GM06990 (cell line): ENCODE measurements at regions not wholly inside any gene's neighbourhood (a gene's known extent, or its start where the extent isn't known, plus 50 kb on each side); places are given as distances from the start of the nearest gene placed in this dataset.

ENCODE experiments used
- DNase-seq: peaks from one replicate; pipeline ENCODE4 v3.0.0-alpha.2; 2011; ENCODE audit not compliant: insufficient read length; ENCODE audit errors: extremely low read depth
- H3K27me3 ChIP-seq: replicated peaks from 2 replicates; pipeline ENCODE4 v1.6.0; 2011; ENCODE audit warnings: low read length; ENCODE audit not compliant: control insufficient read depth, insufficient read depth
- H3K36me3 ChIP-seq: 2 replicates; pipeline ENCODE4 v1.5.1; 2011; ENCODE audit warnings: low read length; ENCODE audit not compliant: control insufficient read depth, insufficient read depth
- H3K4me3 ChIP-seq: replicated peaks from 2 replicates; pipeline ENCODE4 v1.5.1; 2011; ENCODE audit warnings: low read depth, mild to moderate bottlenecking, control low read depth, low read length
- TF ChIP-seq, protein P1 (sequence below): IDR thresholded peaks from 2 replicates; pipeline ENCODE4 v1.5.1; 2011; ENCODE audit warnings: low read length, control low read depth, mild to moderate bottlenecking, inconsistent platforms; ENCODE audit not compliant: insufficient read depth, poor library complexity, severe bottlenecking

DNA sequence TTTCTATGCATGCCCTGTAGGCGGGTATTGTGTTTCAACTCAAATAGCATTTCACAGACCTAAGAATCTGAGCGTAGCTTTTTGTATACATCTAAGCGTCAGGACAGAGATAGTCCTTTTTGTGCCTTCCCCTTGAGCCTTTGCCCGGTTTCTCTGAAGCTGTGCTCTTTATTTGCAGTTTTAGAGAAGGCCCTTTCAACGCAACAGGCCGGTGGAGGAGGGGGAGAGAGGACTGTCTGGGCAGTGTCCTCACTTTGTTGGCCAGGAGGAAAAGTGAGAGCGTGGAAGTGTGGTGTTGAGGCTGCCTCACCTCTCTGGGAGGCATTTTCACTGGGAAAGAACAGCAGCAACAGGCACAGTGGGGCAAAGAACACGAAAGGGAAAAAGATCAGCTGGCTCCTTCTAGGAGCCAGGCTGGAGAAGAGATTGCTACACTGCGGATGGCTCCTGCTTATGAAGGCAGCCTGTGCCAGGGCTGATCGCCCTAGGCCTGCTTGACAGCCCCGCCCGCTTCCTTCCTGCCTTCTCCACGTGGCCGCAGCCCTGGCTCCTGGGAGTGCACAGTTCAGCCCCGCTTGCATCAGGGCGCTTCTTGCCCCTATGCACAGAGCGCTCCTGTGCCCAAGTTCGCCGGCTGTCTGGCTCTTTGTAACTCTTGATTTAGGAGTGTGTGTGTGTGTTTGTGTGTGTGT is 195.6 kb upstream of the POU3F3 start:
- TF ChIP-seq, protein P1, sequence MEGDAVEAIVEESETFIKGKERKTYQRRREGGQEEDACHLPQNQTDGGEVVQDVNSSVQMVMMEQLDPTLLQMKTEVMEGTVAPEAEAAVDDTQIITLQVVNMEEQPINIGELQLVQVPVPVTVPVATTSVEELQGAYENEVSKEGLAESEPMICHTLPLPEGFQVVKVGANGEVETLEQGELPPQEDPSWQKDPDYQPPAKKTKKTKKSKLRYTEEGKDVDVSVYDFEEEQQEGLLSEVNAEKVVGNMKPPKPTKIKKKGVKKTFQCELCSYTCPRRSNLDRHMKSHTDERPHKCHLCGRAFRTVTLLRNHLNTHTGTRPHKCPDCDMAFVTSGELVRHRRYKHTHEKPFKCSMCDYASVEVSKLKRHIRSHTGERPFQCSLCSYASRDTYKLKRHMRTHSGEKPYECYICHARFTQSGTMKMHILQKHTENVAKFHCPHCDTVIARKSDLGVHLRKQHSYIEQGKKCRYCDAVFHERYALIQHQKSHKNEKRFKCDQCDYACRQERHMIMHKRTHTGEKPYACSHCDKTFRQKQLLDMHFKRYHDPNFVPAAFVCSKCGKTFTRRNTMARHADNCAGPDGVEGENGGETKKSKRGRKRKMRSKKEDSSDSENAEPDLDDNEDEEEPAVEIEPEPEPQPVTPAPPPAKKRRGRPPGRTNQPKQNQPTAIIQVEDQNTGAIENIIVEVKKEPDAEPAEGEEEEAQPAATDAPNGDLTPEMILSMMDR: no peak
- Histone ChIP-seq H3K27me3 (no peaks in the 10 kb centered on the region; the same call in 1 of the 2 replicates), H3K36me3 (no peaks in the 10 kb centered on the region), H3K4me3 (no peak overlapping the region)
- no peak for DNase-seq

DNA sequence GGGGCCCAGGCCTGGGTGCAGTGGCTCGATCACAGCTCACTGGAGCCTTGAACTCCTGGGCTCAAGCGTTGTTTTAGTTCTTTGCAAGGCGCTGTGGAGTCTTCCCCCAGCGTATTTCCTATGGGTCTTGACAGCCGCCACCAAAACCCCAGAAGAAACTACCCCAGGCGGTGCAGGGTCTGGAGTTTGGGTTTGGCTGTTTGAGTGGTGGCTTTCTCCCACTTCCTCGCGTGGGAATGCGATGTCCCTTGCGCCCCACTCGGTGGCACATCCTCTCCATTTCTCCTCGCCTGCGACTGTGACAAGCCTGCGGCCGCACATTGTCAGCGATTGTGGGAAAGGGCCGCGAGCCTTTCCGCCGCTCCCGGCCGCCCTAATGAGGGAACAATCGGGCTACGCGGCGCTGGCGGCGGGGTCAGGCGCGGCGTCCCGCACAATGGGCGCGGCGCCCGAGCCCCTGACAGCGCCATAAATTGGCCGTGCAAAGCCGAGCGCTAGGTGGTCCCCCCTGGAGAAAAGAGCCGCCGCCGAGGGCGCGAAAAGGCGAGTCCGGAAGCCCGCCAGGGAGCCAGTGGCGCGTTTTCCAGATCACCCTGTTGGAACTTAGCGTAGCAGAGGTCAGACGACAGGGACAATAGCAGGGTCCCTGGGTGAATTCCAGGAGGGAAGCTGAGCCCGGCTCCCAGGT is 194.9 kb upstream of the POU3F3 start:
- Histone ChIP-seq H3K27me3 (no peaks in the 10 kb centered on the region; the same call in 1 of the 2 replicates), H3K36me3 (no peaks in the 10 kb centered on the region), H3K4me3 (no peak overlapping the region)
- no peak for DNase-seq
- TF ChIP-seq, protein P1: no peak

DNA sequence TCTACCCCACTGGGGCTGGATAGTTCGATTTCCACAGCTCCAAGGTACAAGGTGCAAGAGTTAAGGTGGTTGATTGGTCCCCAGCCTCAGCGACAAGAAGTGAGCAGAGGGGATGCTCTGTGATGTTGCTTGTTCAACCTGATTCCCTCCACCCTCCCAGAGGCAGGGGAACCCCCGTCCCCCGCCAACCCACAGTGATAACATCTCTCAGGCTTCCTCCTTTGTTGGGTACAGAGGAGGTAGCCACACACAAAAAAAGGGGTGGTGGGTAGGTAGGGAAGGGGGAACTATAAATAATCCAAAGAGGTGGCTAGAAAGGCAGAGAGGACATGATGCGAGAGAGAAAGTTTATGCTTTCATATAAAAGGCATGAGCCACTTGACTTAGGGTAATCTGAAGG is 192.9 kb upstream of the POU3F3 start:
- no peaks in the 10 kb centered on the region for H3K36me3 ChIP-seq
- DNase-seq: no peak
- TF ChIP-seq, protein P1: no peak
- H3K27me3 ChIP-seq: no peaks in the 10 kb centered on the region; the same call in 1 of the 2 replicates
- H3K4me3 ChIP-seq: no peak overlapping the region

DNA sequence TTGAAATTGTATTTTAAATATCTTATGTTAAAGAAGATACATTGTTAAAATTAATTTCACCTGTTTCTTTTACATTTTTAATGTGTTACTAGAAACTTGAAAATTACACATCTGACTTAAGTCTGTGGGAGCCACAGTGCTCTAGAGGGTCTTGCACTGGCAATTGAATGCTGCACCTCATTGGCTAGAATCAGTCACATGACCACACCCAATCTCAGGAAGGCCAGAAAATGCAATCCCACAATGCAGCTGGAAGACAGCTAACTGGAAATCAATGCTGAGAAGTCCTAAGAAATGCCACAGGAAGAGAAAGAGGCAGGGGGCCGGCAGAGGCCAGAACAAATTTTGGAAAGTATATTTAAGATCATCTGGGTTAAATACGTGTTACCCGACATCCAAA is 189.2 kb upstream of the POU3F3 start:
- no peak overlapping the region for H3K4me3 ChIP-seq
- no peaks in the 10 kb centered on the region for H3K36me3 ChIP-seq
- H3K27me3 ChIP-seq: no peaks in the 10 kb centered on the region; the same call in 1 of the 2 replicates
- no peak for DNase-seq
- TF ChIP-seq, protein P1: no peak

DNA sequence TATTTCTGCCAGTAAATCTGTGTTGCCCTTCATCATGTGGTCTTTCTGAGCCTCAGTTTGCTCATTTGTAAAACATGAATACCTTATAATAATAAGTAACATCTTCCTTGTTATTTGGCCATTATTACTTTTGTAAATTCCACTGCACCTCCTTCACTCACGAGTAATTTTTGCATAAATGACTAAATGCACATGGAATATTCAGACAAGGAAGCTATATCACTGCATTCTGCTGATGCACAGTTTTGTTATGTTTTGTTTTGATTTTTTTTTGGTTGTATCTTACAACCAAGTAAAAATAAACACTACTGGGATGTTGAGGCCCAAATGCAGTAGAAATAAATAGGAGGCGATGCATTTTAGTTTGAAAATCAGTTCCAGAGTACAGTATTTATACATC is 185.3 kb upstream of the POU3F3 start:
- TF ChIP-seq, protein P1: no peak
- no peak for DNase-seq
- Histone ChIP-seq H3K4me3 (no peak overlapping the region), H3K36me3 (no peaks in the 10 kb centered on the region), H3K27me3 (no peaks in the 10 kb centered on the region)
